PC-9 (cell line): ENCODE measurements at regions not wholly inside any gene's neighbourhood (a gene's known extent, or its start where the extent isn't known, plus 50 kb on each side); places are given as distances from the start of the nearest gene placed in this dataset.
"Not testable (repeated sequence)": the region's sequence is repeated elsewhere in the genome, so short reads cannot be mapped to it uniquely, and the experiment has no call there.

Experiments used
- BruUV-seq: library from RNA; stranded (reverse); fragments of 400-500 nt; replicated peaks from 2 replicates; lab custom pipeline; 2021; lab: Mats Ljungman, UMichigan
- CTCF ChIA-PET: fragments of 300-600 bp; sonication (Branson Sonifier 250); formaldehyde crosslinking; loops from one replicate; lab custom pipeline; 2022; ENCODE audit warnings: antibody characterized with exemption; lab: Charles Lee
- POLR2A ChIA-PET: fragments of 300-600 bp; sonication (Branson Sonifier 250); formaldehyde crosslinking; loops from one replicate; lab custom pipeline; 2022; ENCODE audit warnings: antibody characterized with exemption; ENCODE audit not compliant: unreplicated experiment; lab: Charles Lee
- DNase-seq, 2 experiments: peaks; one replicate each; pipeline versions ENCODE4 v3.0.0 to v3.0.0-alpha.2; 2015 to 2022; ENCODE audit warnings: mixed read lengths in 1 of 2
- H2AFZ ChIP-seq: fragments of 200-600 bp; sonication (generic); 2 replicates; pipeline ENCODE4 v1.8.1; 2017; ENCODE audit warnings: antibody characterized with exemption
- H3F3A ChIP-seq: fragments of 200-600 bp; sonication (generic); 2 replicates; pipeline ENCODE4 v1.8.1; 2017; ENCODE audit warnings: antibody characterized with exemption, mild to moderate bottlenecking, low read depth; ENCODE audit not compliant: insufficient read depth
- H3K27ac ChIP-seq: fragments of 200-600 bp; sonication (generic); 2 replicates; pipeline ENCODE4 v1.6.1; 2016; ENCODE audit warnings: mixed run types
- H3K27me3 ChIP-seq: fragments of 200-600 bp; sonication (generic); 2 replicates; pipeline ENCODE4 v1.6.1; 2016; ENCODE audit warnings: low read depth, mixed run types; ENCODE audit not compliant: insufficient read depth
- H3K36me3 ChIP-seq: fragments of 200-600 bp; sonication (generic); 2 replicates; pipeline ENCODE4 v1.6.1; 2016; ENCODE audit warnings: low read depth, mixed run types
- H3K4me1 ChIP-seq: fragments of 200-600 bp; sonication (generic); replicated peaks from 2 replicates; pipeline ENCODE4 v1.6.1; 2016; ENCODE audit warnings: mixed run types; ENCODE audit not compliant: insufficient read depth
- H3K4me2 ChIP-seq: fragments of 200-600 bp; sonication (generic); 2 replicates; pipeline ENCODE4 v1.6.1; 2017; ENCODE audit warnings: mixed run types
- H3K4me3 ChIP-seq: fragments of 200-600 bp; sonication (generic); 2 replicates; pipeline ENCODE4 v1.6.1; 2016; ENCODE audit warnings: mixed run types
- H3K79me2 ChIP-seq: fragments of 200-600 bp; sonication (generic); 2 replicates; pipeline ENCODE4 v1.6.1; 2017; ENCODE audit warnings: low read depth, mixed run types
- H3K9me2 ChIP-seq: fragments of 200-600 bp; sonication (generic); 2 replicates; pipeline ENCODE4 v1.8.1; 2017; ENCODE audit warnings: mild to moderate bottlenecking; ENCODE audit not compliant: insufficient read depth
- H3K9me3 ChIP-seq: fragments of 200-600 bp; sonication (generic); 2 replicates; pipeline ENCODE4 v1.8.1; 2016; ENCODE audit warnings: low read depth; ENCODE audit not compliant: insufficient read depth
- H4K20me1 ChIP-seq: fragments of 200-600 bp; sonication (generic); 2 replicates; pipeline ENCODE4 v1.8.1; 2017; ENCODE audit not compliant: insufficient read depth
- CTCF ChIP-seq: fragments of 200-600 bp; sonication (generic); conservative IDR thresholded peaks from 2 replicates; pipeline ENCODE4 v1.6.1; 2017; ENCODE audit warnings: mixed run types, antibody characterized with exemption, mild to moderate bottlenecking, moderate library complexity
- EZH2 ChIP-seq: fragments of 200-600 bp; sonication (generic); IDR thresholded peaks from 2 replicates; pipeline ENCODE4 v1.8.0; 2017; ENCODE audit warnings: antibody characterized with exemption, low read depth
- intact Hi-C: fragments of 100-400 bp; cut with micrococcal nuclease; formaldehyde crosslinking; loops from one replicate; pipeline ENCODE4 v1.10.0; 2022; ENCODE audit not compliant: unreplicated experiment

DNA sequence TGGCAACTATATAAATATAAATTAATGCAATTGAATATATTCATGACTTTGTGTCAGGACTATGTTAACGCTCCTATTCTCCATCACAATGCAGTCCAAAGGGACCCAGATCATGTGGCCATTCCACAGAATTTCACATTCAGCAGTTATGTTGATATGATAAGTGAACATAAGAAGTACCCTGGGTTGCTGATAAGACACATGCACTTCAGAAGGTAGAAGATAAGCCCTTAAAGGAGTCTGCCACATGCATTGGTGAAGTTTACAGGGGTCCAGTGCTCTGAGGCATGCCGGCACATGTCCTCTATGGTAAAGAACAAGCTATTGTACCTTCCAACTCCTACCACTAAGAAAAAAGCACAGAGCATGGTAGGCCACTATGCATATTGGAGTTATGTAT, 76.4 kb downstream of the PHAX start:
- ChIA-PET CTCF (no interaction called here), POLR2A (no interaction called here)
- no peaks in the 10 kb centered on the region for H4K20me1 ChIP-seq
- H3K79me2 ChIP-seq, result no peaks in the 10 kb centered on the region
- H3K9me3 ChIP-seq, result no peaks in the 10 kb centered on the region
- H3F3A ChIP-seq, result no peaks in the 10 kb centered on the region
- H2AFZ ChIP-seq, result no peak overlapping the region
- H3K4me1 ChIP-seq, result no peaks in the 10 kb centered on the region
- intact Hi-C loops, result loop anchor here (2.0 to 5.0 kb wide), 3 partner anchors 132 to 815 kb away; no protein-coding TSS in a partner anchor
- H3K27ac ChIP-seq, result no peak overlapping the region
- no peak overlapping the region for H3K4me2 ChIP-seq
- no TSS peak for BruUV-seq
- H3K9me2 ChIP-seq, result no peaks in the 10 kb centered on the region
- TF ChIP-seq CTCF (no peak), EZH2 (no peak)
- H3K27me3 ChIP-seq, result no peaks in the 10 kb centered on the region
- no peaks in the 10 kb centered on the region for H3K36me3 ChIP-seq
- no peak for DNase-seq
- no peak overlapping the region for H3K4me3 ChIP-seq

DNA sequence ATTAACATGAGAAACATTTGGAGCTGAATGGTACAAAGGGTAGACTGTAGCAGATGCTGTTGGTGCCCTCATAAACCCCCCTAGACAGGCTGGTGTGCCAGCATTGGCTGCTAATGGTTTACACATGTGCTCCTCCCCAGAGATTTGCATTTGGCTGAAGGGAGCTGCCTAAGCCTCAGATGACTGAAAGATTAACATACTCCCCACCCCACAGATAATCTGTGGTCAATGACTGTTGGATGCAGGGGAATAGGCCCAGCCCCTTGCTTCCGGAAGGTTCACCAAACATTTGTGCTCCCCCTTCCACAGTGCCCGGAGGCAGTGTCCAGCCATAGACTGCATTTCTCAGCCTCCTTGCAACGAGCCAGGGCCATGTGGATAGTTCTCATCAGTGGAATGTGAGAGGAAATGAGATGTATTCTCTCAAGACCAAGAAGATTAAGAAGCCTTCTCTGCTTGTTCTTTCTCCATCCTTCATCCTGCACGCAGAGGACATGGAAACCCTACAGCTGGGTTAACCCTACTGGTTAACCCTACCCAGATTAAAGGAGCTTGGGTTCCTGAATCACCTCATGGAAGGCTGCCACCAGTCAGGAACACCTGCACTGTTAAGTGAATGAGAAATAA, 79.6 kb downstream of the PHAX start:
- Histone ChIP-seq H3K79me2 (no peaks in the 10 kb centered on the region), H3K27me3 (no peaks in the 10 kb centered on the region), H4K20me1 (no peaks in the 10 kb centered on the region), H3K4me3 (no peak overlapping the region), H3K9me2 (no peaks in the 10 kb centered on the region), H2AFZ (no peak overlapping the region), H3K9me3 (no peaks in the 10 kb centered on the region), H3K4me1 (no peaks in the 10 kb centered on the region), H3F3A (no peaks in the 10 kb centered on the region), H3K36me3 (no peaks in the 10 kb centered on the region), H3K4me2 (no peak overlapping the region), H3K27ac (no peak overlapping the region)
- no TSS peak for BruUV-seq
- ChIA-PET CTCF (interaction anchor here (0.5 to 0.6 kb wide), 2 partner anchors 24 to 98 kb away, joined by 3 to 10 read pairs; no protein-coding TSS in a partner anchor), POLR2A (no interaction called here)
- intact Hi-C loops, result no loop called here
- TF ChIP-seq CTCF, result no peak
- no peak for TF ChIP-seq EZH2
- DNase-seq, result no peak

DNA sequence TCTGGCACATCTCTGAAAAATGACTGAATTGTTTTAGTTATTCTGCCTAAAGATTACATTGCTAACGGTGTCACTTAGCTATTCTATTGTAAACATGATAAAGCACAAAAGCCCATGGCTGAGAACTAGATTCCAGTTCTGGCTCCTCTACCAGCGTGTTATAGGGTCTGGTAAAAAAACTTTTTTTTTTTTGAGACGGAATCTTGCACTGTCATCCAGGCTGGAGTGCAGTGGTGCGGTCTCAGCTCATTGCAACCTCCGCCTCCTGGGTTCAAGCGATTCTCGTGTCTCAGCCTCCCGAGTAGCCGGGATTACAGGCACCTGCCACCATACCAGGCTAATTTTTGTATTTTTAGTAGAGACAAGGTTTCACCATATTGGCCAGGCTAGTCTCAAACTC, 80.6 kb downstream of the PHAX start:
- DNase-seq, BruUV-seq, H2AFZ ChIP-seq, H3K27me3 ChIP-seq, H3K36me3 ChIP-seq, H3K27ac ChIP-seq, H3K9me3 ChIP-seq, CTCF ChIA-PET, H3F3A ChIP-seq, H3K4me1 ChIP-seq, H3K79me2 ChIP-seq, H3K9me2 ChIP-seq, intact Hi-C loops, H3K4me3 ChIP-seq, H3K4me2 ChIP-seq, H4K20me1 ChIP-seq: not testable (repeated sequence)
- POLR2A ChIA-PET, result interaction anchor here (0.7 kb wide), 1 partner anchor 99 kb away, joined by 4 read pairs; no protein-coding TSS in a partner anchor

DNA sequence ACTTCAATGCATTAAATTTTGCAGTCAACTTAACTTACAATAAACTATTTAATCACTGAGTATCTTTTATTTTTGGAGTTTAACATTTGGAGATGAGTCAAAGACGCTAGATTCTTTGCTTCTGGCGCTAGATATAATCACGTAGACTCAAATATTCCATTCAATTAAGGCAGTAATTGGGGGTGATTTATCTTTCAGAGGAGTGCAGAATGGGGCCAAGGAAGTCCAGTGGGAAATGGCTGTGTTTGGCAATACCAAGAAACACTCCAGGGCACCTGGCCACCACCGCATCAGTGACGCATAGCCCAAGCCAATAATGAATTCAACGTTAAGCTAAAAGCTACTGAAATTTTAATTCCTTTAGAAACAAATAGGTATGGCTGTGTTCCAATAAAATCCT, 81.2 kb downstream of the PHAX start:
- Histone ChIP-seq H3F3A (no peaks in the 10 kb centered on the region), H3K79me2 (no peaks in the 10 kb centered on the region), H2AFZ (no peak overlapping the region), H3K4me2 (no peak overlapping the region), H3K9me3 (no peaks in the 10 kb centered on the region), H3K4me3 (no peak overlapping the region), H3K9me2 (no peaks in the 10 kb centered on the region), H3K36me3 (no peaks in the 10 kb centered on the region), H3K4me1 (no peaks in the 10 kb centered on the region), H3K27ac (no peak overlapping the region), H3K27me3 (no peaks in the 10 kb centered on the region), H4K20me1 (no peaks in the 10 kb centered on the region)
- DNase-seq, result no peak
- CTCF ChIA-PET, result no interaction called here
- POLR2A ChIA-PET, result no interaction called here
- no peak for TF ChIP-seq CTCF
- no peak for TF ChIP-seq EZH2
- intact Hi-C loops, result no loop called here
- BruUV-seq, result no TSS peak
